Naive thymus-derived CD4-positive, alpha-beta T cell (primary cell): ENCODE measurements at regions not wholly inside any gene's neighbourhood (a gene's known extent, or its start where the extent isn't known, plus 50 kb on each side); places are given as distances from the start of the nearest gene placed in this dataset.
"Not testable (repeated sequence)": the region's sequence is repeated elsewhere in the genome, so short reads cannot be mapped to it uniquely, and the experiment has no call there.

Source experiments
- ATAC-seq: fragments of 150-1000 bp; cut with Tn5 transposase; 2 replicates; pipeline ENCODE4 v1.10.0; 2021; ENCODE audit warnings: mild to moderate bottlenecking, moderate library complexity
- CTCF ChIA-PET: fragments of 350-600 bp; sonication (Branson Sonifier 250); formaldehyde crosslinking; loops from one replicate; lab custom pipeline; 2021; ENCODE audit warnings: antibody characterized with exemption; lab: Charles Lee
- POLR2A ChIA-PET: fragments of 350-600 bp; sonication (Branson Sonifier 250); formaldehyde crosslinking; loops from one replicate; lab custom pipeline; 2021; ENCODE audit warnings: antibody characterized with exemption, inconsistent platforms; lab: Charles Lee
- DNase-seq, 9 donors: peaks; one replicate each; pipeline versions ENCODE4 v3.0.0 to v3.0.0-alpha.2; 2020 to 2022; ENCODE audit warnings: mixed read lengths in 1 of 9
- H3K27ac ChIP-seq: one replicate; pipeline ENCODE4 v1.7.0; 2013; ENCODE audit warnings: mild to moderate bottlenecking, low read depth, low read length, moderate library complexity
- H3K27me3 ChIP-seq, 2 donors: one replicate each; pipeline ENCODE4 v1.7.0; 2013; ENCODE audit warnings: low read length in 2 of 2, mild to moderate bottlenecking in 2 of 2, moderate library complexity in 2 of 2; ENCODE audit not compliant: control insufficient read depth in 2 of 2, insufficient read depth in 2 of 2
- H3K36me3 ChIP-seq, 3 experiments: 1 replicate in 2 of 3; 2 replicates in 1 of 3; pipeline ENCODE4 v1.7.0; 2013; ENCODE audit warnings: low read length in 3 of 3, mild to moderate bottlenecking in 3 of 3, moderate library complexity in 1 of 3; ENCODE audit not compliant: insufficient read depth in 3 of 3, control insufficient read depth in 2 of 3
- H3K4me1 ChIP-seq, 2 donors: one replicate each; pipeline ENCODE4 v1.7.0; 2013; ENCODE audit warnings: low read length in 2 of 2, mild to moderate bottlenecking in 2 of 2, moderate library complexity in 1 of 2; ENCODE audit not compliant: control insufficient read depth in 2 of 2, insufficient read depth in 2 of 2
- H3K4me3 ChIP-seq: 2 replicates; pipeline ENCODE4 v1.7.0; 2013; ENCODE audit warnings: mild to moderate bottlenecking, low read length
- H3K9me3 ChIP-seq, 3 experiments: 1 replicate in 2 of 3; 2 replicates in 1 of 3; pipeline ENCODE4 v1.7.0; 2013; ENCODE audit warnings: low read length in 3 of 3; ENCODE audit not compliant: control insufficient read depth in 2 of 3
- H3K27ac Mint-ChIP-seq, 9 donors: one replicate each; pipeline ENCODE4 v1.8.0; 2020 to 2022; ENCODE audit warnings: mixed read lengths in 9 of 9, mild to moderate bottlenecking in 8 of 9, moderate library complexity in 5 of 9, inconsistent platforms in 2 of 9
- H3K27me3 Mint-ChIP-seq, 5 donors: one replicate each; pipeline ENCODE4 v1.8.0; 2021 to 2022; ENCODE audit warnings: mixed read lengths in 5 of 5, mild to moderate bottlenecking in 1 of 5
- H3K36me3 Mint-ChIP-seq, 5 donors: one replicate each; pipeline ENCODE4 v1.8.0; 2020 to 2022; ENCODE audit warnings: mixed read lengths in 5 of 5, mild to moderate bottlenecking in 3 of 5, inconsistent platforms in 1 of 5
- H3K4me1 Mint-ChIP-seq, 7 donors: one replicate each; pipeline ENCODE4 v1.8.0; 2020 to 2022; ENCODE audit warnings: mixed read lengths in 7 of 7, mild to moderate bottlenecking in 3 of 7, inconsistent platforms in 1 of 7
- H3K4me3 Mint-ChIP-seq, 10 donors: one replicate each; pipeline ENCODE4 v1.8.0; 2020 to 2022; ENCODE audit warnings: mild to moderate bottlenecking in 10 of 10, mixed read lengths in 10 of 10, moderate library complexity in 6 of 10, inconsistent platforms in 2 of 10
- H3K9me3 Mint-ChIP-seq, 11 donors: one replicate each; pipeline ENCODE4 v1.8.0; 2020 to 2022; ENCODE audit warnings: mixed read lengths in 11 of 11, mild to moderate bottlenecking in 4 of 11, inconsistent platforms in 1 of 11, moderate library complexity in 1 of 11
- intact Hi-C, 2 donors: fragments of 100-400 bp; cut with micrococcal nuclease; formaldehyde crosslinking; loops; one replicate each; pipeline ENCODE4 v1.15.1; 2023

DNA sequence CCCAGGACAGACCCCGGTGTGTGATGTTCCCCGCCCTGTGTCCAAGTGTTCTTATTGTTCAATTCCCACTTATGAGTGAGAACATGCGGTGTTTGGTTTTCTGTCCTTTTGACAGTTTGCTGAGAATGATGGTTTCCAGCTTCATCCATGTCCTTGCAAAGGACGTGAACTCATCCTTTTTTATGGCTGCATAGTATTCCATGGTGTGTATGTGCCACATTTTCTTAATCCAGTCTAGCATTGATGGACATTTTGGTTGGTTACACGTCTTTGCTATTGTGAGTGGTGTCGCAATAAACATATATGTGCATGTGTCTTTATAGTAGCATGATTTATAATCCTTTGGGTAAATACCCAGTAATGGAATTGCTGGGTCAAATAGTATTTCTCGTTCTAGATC, 334.5 kb downstream of the GLUD2 start:
- H3K4me3 Mint-ChIP-seq, intact Hi-C loops, CTCF ChIA-PET, H3K4me1 Mint-ChIP-seq, H3K36me3 ChIP-seq, DNase-seq, H3K27ac Mint-ChIP-seq, H3K9me3 Mint-ChIP-seq, H3K27ac ChIP-seq, H3K27me3 ChIP-seq, ATAC-seq, H3K27me3 Mint-ChIP-seq, H3K4me3 ChIP-seq, H3K36me3 Mint-ChIP-seq, H3K4me1 ChIP-seq, H3K9me3 ChIP-seq, POLR2A ChIA-PET: not testable (repeated sequence)

- ChIA-PET POLR2A (no interaction called here), CTCF (no interaction called here)
- H3K9me3 ChIP-seq: no peaks in the 10 kb centered on the region
- H3K4me1 Mint-ChIP-seq: no peaks in the 10 kb centered on the region
- H3K27ac ChIP-seq: no peak overlapping the region
- no peaks in the 10 kb centered on the region for H3K36me3 ChIP-seq
- DNase-seq (no peak), ATAC-seq (no peak)
- no peaks in the 10 kb centered on the region for H3K4me1 ChIP-seq
- no peaks in the 10 kb centered on the region for H3K27me3 Mint-ChIP-seq
- H3K4me3 ChIP-seq: no peak overlapping the region
- no peaks in the 10 kb centered on the region for H3K36me3 Mint-ChIP-seq
- H3K9me3 Mint-ChIP-seq: peaks cover 0 to 1% (median 0%) of the 10 kb centered on the region in 11 donors
- H3K4me3 Mint-ChIP-seq: no peak overlapping the region
- no peak overlapping the region for H3K27ac Mint-ChIP-seq
- no peaks in the 10 kb centered on the region for H3K27me3 ChIP-seq
- intact Hi-C loops: no loop called here
Measured at GRCh38 chrX:121389976-121390714, 342.7 kb downstream of the GLUD2 start.

- Mint-ChIP-seq H3K27me3 (peaks cover 0 to 6% (median 3%) of the 10 kb centered on the region in 5 donors), H3K4me3 (no peak overlapping the region), H3K36me3 (no peaks in the 10 kb centered on the region), H3K4me1 (no peaks in the 10 kb centered on the region), H3K27ac (no peak overlapping the region), H3K9me3 (no peaks in the 10 kb centered on the region)
- POLR2A ChIA-PET: no interaction called here
- DNase-seq: no peak
- H3K4me3 ChIP-seq: no peak overlapping the region
- H3K9me3 ChIP-seq: no peaks in the 10 kb centered on the region
- no peaks in the 10 kb centered on the region for H3K36me3 ChIP-seq
- no peak overlapping the region for H3K27ac ChIP-seq
- CTCF ChIA-PET: no interaction called here
- no peaks in the 10 kb centered on the region for H3K4me1 ChIP-seq
- no peak for ATAC-seq
- no peaks in the 10 kb centered on the region for H3K27me3 ChIP-seq
- intact Hi-C loops: no loop called here
Measured at GRCh38 chrX:121405826-121406225, 358.4 kb downstream of the GLUD2 start.

GRCh38 chrX:121407627-121408026, 360.2 kb downstream of the GLUD2 start:
- intact Hi-C loops: no loop called here
- Histone ChIP-seq H3K27ac (no peak overlapping the region), H3K27me3 (no peaks in the 10 kb centered on the region), H3K4me3 (no peak overlapping the region), H3K36me3 (no peaks in the 10 kb centered on the region), H3K4me1 (no peaks in the 10 kb centered on the region), H3K9me3 (no peaks in the 10 kb centered on the region)
- ChIA-PET CTCF (no interaction called here), POLR2A (no interaction called here)
- no peak for DNase-seq
- no peak for ATAC-seq
- Mint-ChIP-seq H3K27me3 (peaks cover 0 to 6% (median 0%) of the 10 kb centered on the region in 5 donors), H3K4me3 (no peak overlapping the region), H3K4me1 (no peaks in the 10 kb centered on the region), H3K36me3 (no peaks in the 10 kb centered on the region), H3K27ac (no peak overlapping the region), H3K9me3 (no peaks in the 10 kb centered on the region)

- H3K36me3 Mint-ChIP-seq, H3K4me3 ChIP-seq, H3K27ac ChIP-seq, H3K9me3 ChIP-seq, H3K4me1 Mint-ChIP-seq, intact Hi-C loops, POLR2A ChIA-PET, H3K4me3 Mint-ChIP-seq, DNase-seq, H3K36me3 ChIP-seq, ATAC-seq, H3K27me3 ChIP-seq, H3K9me3 Mint-ChIP-seq, H3K27me3 Mint-ChIP-seq, H3K4me1 ChIP-seq, H3K27ac Mint-ChIP-seq, CTCF ChIA-PET: not testable (repeated sequence)
Measured at GRCh38 chrX:121431514-121431913, 384.1 kb downstream of the GLUD2 start.

DNA sequence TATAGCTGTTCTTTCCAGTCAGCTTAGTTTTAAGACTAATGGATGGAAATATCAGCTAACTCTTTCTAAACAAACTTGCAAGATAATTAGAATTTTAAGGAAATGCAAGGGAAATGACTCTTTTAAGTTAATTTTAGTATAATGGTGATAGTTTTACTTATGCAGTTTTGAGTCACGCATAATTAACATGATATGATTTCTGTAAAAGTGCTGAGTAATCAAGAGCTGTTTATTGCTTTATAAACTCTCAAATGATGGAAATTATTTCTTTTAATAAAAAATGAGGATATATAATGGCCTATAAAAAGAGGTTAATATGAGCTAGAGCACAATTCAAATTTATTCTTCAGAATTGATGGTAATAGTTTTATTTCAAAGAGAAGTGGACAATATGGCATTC, 385.9 kb downstream of the GLUD2 start:
- intact Hi-C loops: no loop called here
- DNase-seq (no peak), ATAC-seq (no peak)
- H3K9me3 ChIP-seq: no peaks in the 10 kb centered on the region
- Mint-ChIP-seq H3K27me3 (no peaks in the 10 kb centered on the region), H3K4me3 (no peak overlapping the region), H3K4me1 (no peaks in the 10 kb centered on the region), H3K27ac (no peak overlapping the region), H3K36me3 (no peaks in the 10 kb centered on the region), H3K9me3 (peaks cover 0 to 5% (median 0%) of the 10 kb centered on the region in 11 donors)
- no peaks in the 10 kb centered on the region for H3K4me1 ChIP-seq
- CTCF ChIA-PET: no interaction called here
- no peaks in the 10 kb centered on the region for H3K36me3 ChIP-seq
- POLR2A ChIA-PET: no interaction called here
- no peaks in the 10 kb centered on the region for H3K27me3 ChIP-seq
- H3K27ac ChIP-seq: no peak overlapping the region
- H3K4me3 ChIP-seq: no peak overlapping the region

- H3K27ac Mint-ChIP-seq, H3K4me3 ChIP-seq, CTCF ChIA-PET, H3K9me3 ChIP-seq, H3K4me3 Mint-ChIP-seq, H3K36me3 ChIP-seq, DNase-seq, H3K9me3 Mint-ChIP-seq, H3K27me3 ChIP-seq, POLR2A ChIA-PET, H3K27ac ChIP-seq, H3K4me1 ChIP-seq, H3K27me3 Mint-ChIP-seq, intact Hi-C loops, H3K4me1 Mint-ChIP-seq, H3K36me3 Mint-ChIP-seq, ATAC-seq: not testable (repeated sequence)
Measured at GRCh38 chrX:121437666-121438065, 390.3 kb downstream of the GLUD2 start.
